CD4-positive, alpha-beta T cell treated with Interleukin-17A for 1 hour (primary cell): ENCODE measurements at regions not wholly inside any gene's neighbourhood (a gene's known extent, or its start where the extent isn't known, plus 50 kb on each side); places are given as distances from the start of the nearest gene placed in this dataset.

Experiments
- DNase-seq: peaks from one replicate; pipeline ENCODE4 v3.0.0-alpha.2; 2020

GRCh38 chr15:46676233-46677206 is 1040.8 kb upstream of the SEMA6D start:
- no peak for DNase-seq

DNA sequence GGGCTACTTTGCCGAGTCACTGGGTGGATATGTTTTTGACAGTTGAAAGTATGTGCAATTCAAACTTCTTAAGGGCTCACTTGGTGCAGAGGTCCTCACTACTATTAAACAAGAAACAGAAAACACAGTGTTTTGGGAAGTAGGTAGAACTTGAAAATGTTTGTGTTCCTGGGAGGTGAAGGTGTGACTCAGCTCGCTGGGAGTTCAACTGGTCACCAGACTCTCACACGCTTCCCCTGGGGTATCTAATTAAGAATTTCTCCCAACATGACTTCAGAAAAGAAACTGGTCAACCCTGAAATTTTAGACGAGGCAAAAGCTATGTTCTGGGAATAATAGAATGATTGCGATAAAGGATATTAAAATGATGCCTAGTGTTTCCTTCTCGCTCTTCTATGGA is 1039.8 kb upstream of the SEMA6D start:
- no peak for DNase-seq

DNA sequence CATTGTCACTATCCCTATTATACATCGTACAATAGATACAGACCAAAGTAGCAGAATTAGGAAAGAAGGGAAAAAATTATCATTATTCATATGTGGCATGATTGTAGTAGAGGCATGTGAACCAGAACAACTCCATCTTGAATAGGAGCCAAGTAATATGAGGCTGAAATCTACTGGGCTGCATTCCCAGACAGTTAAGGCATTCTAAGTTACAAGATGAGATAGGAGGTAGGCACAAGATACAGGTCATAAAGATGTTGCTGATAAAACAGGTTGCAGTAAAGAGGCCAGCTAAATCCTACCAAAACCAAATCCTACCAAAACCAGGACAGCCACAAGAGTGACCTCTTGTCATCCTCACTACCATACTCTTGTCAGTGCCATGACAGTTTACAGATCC is 1035.4 kb upstream of the SEMA6D start:
- no peak for DNase-seq

DNA sequence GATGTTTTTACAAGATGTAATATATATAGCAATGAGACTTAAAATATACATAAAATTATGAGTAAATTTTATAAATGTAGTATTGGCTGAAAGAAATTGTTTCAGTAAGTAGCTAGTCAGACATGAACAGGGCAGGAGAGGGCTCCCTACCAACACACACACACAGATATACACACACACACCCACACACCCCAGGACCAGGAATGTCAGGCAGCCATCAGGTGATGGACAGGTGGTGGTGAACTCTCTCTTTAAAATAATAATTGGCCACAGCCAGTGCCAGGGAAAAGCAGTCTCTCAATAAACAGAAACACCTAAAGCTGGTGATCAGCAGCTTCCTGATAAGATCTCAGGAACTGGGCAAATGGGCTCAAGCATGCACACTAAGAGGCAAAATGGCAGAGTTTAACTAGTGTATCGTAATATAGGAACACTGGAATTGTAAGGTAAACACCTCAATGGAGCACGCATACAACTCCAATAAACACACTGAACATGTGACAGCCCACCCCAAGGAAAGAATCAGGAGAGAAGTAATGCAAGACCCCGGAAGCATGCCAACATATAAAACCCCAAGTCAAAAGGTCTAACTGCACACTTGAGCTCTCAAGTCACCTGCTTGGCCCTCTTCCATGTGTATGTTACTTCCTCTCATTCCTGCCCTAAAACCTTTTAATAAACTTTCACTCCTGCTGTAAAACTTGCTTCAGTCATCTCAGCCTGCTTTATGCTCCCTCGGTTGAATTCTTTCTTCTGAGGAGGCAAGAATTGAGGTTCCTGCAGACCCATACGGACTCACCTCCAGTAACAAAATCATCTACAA is 1034.1 kb upstream of the SEMA6D start:
- DNase-seq: no peak

- no peak for DNase-seq
Measured at GRCh38 chr15:46685096-46685495, 1032.2 kb upstream of the SEMA6D start.

- DNase-seq: no peak
Measured at GRCh38 chr15:46685681-46686080, 1031.6 kb upstream of the SEMA6D start.

GRCh38 chr15:46696281-46696680 is 1021.0 kb upstream of the SEMA6D start:
- DNase-seq: no peak

GRCh38 chr15:46701346-46701745 is 1016.0 kb upstream of the SEMA6D start:
- no peak for DNase-seq

GRCh38 chr15:46701896-46702295 is 1015.4 kb upstream of the SEMA6D start:
- no peak for DNase-seq

DNA sequence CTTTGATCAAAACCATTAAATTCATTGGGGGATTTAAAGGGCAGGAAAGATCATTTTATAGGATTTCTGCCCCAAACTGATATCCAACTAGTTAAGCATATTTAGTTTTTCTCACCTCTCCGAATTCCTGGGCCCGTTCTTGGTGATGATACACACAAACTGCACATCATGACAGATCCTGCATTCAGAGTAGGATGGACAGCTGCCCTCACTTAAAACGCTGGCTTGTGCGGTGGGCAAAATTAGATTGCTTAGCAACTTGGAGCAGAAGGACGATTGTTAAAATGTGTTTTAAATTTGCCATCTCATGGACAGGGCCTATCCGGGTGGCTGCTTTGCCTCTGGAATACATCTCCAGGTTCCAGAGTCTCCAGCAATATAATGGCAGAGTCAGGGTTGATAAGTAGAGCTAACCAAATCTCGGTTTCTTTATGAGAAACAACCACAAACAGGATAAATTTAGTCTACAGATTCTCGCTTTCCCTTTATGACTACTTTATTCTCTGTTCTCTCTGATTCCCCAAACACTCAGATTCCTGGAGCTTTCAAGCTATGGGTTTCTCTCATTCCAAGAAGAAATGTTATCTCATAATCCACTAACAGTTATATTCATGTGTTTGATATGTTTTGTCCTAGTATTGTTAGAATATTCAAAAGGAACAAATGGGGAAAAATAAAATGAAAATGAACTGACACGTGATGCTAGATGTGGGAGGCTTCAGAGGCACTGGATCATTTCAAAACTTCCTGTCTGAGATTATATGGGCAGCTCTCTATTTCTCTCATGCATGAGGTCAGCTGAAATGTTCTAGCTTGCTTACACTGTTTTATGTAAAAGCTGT is 1014.1 kb upstream of the SEMA6D start:
- no peak for DNase-seq

GRCh38 chr15:46703871-46704637 is 1013.3 kb upstream of the SEMA6D start:
- DNase-seq: no peak

GRCh38 chr15:46707452-46707851 is 1009.9 kb upstream of the SEMA6D start:
- DNase-seq: no peak

GRCh38 chr15:46708226-46708625 is 1009.1 kb upstream of the SEMA6D start:
- DNase-seq: no peak

DNA sequence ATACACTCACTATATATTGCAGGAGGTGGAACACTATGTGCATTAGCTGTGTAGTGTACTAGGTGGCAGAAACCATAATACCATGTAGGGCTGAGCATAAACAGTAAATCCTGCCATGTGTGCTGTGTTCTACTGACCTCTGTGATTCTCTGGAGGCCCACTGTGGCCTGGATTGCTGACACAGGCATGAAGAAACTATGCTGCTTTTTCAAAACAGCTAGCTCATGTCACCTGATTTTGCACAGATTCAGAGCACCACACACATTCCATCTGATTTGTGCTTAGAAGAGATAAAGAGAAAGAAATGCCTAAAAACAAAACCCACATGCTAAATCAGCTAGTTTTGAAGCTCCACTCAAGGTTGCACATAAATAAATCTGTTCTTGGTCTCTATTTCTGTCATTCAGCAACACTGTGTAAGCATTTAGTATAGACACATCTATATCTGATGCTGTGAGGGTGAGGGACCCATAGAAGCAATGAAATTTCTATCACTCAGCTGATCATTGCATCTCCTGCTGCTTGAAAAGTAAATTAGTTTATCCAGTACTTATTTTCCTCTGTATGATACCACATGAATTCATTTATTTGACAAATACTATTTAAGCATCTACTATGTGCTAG is 1007.7 kb upstream of the SEMA6D start:
- no peak for DNase-seq

DNA sequence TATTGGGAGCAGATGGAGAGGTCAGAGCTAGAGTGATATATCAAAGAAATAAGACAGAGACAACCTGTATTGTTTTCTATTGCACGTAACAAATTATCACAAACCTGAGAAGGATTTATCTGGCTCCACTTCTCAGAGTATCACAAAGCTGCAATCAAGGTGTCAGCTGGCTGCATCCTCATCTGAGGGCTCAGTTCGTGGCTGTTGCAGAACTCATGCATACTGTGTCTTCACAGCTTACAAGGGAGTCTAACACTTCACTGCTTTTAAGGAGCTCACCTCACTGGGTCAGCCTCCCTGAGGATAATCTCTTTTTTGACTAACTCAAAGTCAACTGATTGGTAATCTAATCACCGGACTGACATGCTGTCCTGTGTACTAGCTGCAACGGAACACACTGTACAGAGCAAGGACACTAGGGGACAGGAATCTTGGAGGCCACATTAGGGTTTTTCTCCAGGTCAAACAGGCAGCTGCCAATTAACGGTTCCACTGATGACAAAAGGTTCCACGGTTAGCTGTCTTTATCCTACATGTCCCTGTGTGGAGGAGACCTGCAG is 1006.8 kb upstream of the SEMA6D start:
- DNase-seq: no peak

GRCh38 chr15:46713045-46713444 is 1004.3 kb upstream of the SEMA6D start:
- no peak for DNase-seq

- DNase-seq: no peak
Measured at GRCh38 chr15:46714950-46715349, 1002.4 kb upstream of the SEMA6D start.

- DNase-seq: no peak
Measured at GRCh38 chr15:46723308-46723707, 994.0 kb upstream of the SEMA6D start.

DNA sequence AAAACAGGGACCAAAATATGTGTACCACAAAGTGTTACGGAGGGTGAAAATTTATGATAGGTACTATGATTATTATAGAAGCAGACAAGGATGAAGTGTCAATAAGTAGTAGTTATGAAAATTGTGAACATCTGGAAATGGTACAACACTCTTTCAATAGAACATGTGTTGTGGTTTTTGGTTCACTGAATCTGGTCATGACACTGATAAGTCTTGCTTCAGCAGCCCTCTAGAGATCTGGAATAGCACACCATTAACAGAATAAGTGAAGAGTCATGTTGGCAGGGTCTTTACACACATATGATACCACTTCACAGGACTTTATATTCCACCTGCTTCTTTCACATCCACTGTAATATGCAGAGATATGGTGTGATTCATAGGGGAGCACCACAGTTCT is 985.2 kb upstream of the SEMA6D start:
- DNase-seq: no peak

- no peak for DNase-seq
Measured at GRCh38 chr15:46735115-46735514, 982.2 kb upstream of the SEMA6D start.

DNA sequence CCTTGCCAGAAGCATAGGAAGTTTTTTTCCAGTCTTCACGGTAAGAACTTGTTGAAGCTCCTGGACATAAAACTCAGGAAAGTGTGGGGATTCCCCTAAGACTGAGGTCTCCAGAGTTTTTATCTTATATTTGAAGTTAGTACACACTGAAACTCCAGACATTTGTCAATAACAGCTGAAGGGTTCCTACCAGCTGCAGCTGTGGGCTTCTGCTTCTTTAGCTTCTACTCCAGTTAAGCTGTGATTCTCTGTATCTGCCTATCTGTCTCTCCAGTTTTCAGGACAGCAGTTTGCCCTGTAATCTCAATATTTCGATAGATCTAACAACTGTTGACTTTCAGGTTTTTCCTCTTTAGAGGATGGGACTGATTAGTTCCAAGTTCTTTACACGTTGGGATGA is 966.0 kb upstream of the SEMA6D start:
- no peak for DNase-seq
